ENCODE measurements at regions not wholly inside any gene's neighbourhood (a gene's known extent, or its start where the extent isn't known, plus 50 kb on each side); places are given as distances from the start of the nearest gene placed in this dataset.
A peak's percentile ranks its signal among the peaks of the same experiment; 100 is the strongest.
"Not testable (repeated sequence)": the region's sequence is repeated elsewhere in the genome, so short reads cannot be mapped to it uniquely, and the experiment has no call there.

GRCh38 chr20:1774479-1774878, 116.9 kb upstream of the SIRPG start:
- intact Hi-C loops (cut with DNase I, micrococcal nuclease): no loop called here
- no peak for DNase-seq
- no peak for ATAC-seq

GRCh38 chr20:1773816-1774215, 116.2 kb upstream of the SIRPG start:
- DNase-seq: no peak
- intact Hi-C loops (cut with DNase I, micrococcal nuclease): no loop called here
- ATAC-seq: no peak

GRCh38 chr20:1769491-1769890, 111.9 kb upstream of the SIRPG start:
- no peak for ATAC-seq
- DNase-seq: no peak
- intact Hi-C loops (cut with DNase I, micrococcal nuclease): loop anchor here in 1 of 2 donors (10.0 kb wide), 1 partner anchor 405 kb away; no protein-coding TSS in a partner anchor

- no peak for ATAC-seq
- no peak for DNase-seq
- intact Hi-C loops (cut with DNase I, micrococcal nuclease): loop anchor here in 1 of 2 donors (10.0 kb wide), 1 partner anchor 408 kb away; no protein-coding TSS in a partner anchor
Measured at GRCh38 chr20:1766731-1767130, 109.2 kb upstream of the SIRPG start.

GRCh38 chr20:1764136-1765033, 106.8 kb upstream of the SIRPG start:
- ATAC-seq (peak; percentile 95), DNase-seq (peak; percentile 55 to 83)
- intact Hi-C loops (cut with DNase I, micrococcal nuclease): loop anchor here in 1 of 2 donors (10.0 kb wide), 1 partner anchor 410 kb away; no protein-coding TSS in a partner anchor

- no peak for DNase-seq
- no peak for ATAC-seq
- intact Hi-C loops (cut with DNase I, micrococcal nuclease): loop anchor here in 1 of 2 donors (10.0 kb wide), 1 partner anchor 413 kb away; no protein-coding TSS in a partner anchor
Measured at GRCh38 chr20:1761598-1761997, 104.0 kb upstream of the SIRPG start.

- no peak for DNase-seq
- intact Hi-C loops (cut with DNase I, micrococcal nuclease): loop anchor here in 1 of 2 donors (10.0 kb wide), 1 partner anchor 414 kb away; no protein-coding TSS in a partner anchor
- no peak for ATAC-seq
Measured at GRCh38 chr20:1761116-1761515, 103.5 kb upstream of the SIRPG start.

GRCh38 chr20:1758765-1759164, 101.2 kb upstream of the SIRPG start:
- peak; percentile 69 for ATAC-seq
- DNase-seq: no peak
- intact Hi-C loops (cut with DNase I, micrococcal nuclease): no loop called here

GRCh38 chr20:1757606-1758512, 100.3 kb upstream of the SIRPG start:
- intact Hi-C loops (cut with DNase I, micrococcal nuclease): no loop called here
- ATAC-seq (peak; percentile 86), DNase-seq (no peak)

- intact Hi-C loops (cut with DNase I, micrococcal nuclease): no loop called here
- ATAC-seq: peak; percentile 64
- DNase-seq: no peak
Measured at GRCh38 chr20:1757072-1757471, 99.5 kb upstream of the SIRPG start.

GRCh38 chr20:1754749-1755148, 97.2 kb upstream of the SIRPG start:
- no peak for ATAC-seq
- DNase-seq: no peak

GRCh38 chr20:1754306-1754705, 96.7 kb upstream of the SIRPG start:
- no peak for DNase-seq

More at GRCh38 chr20:1754749-1755148, 97.2 kb upstream of the SIRPG start:
- intact Hi-C loops (cut with DNase I, micrococcal nuclease): no loop called here

GRCh38 chr20:1752045-1752444, 94.5 kb upstream of the SIRPG start:
- intact Hi-C loops (cut with DNase I, micrococcal nuclease): no loop called here
- no peak for ATAC-seq
- no peak for DNase-seq

More at GRCh38 chr20:1754306-1754705, 96.7 kb upstream of the SIRPG start:
- ATAC-seq: no peak
- intact Hi-C loops (cut with DNase I, micrococcal nuclease): no loop called here

GRCh38 chr20:1748777-1749176, 91.2 kb upstream of the SIRPG start:
- no peak for DNase-seq
- ATAC-seq: no peak
- intact Hi-C loops (cut with DNase I, micrococcal nuclease): no loop called here

- intact Hi-C loops (cut with DNase I, micrococcal nuclease): no loop called here
- DNase-seq (no peak), ATAC-seq (no peak)
Measured at GRCh38 chr20:1747953-1748577, 90.5 kb upstream of the SIRPG start.

GRCh38 chr20:1742049-1742434, 84.5 kb upstream of the SIRPG start:
- intact Hi-C loops (cut with DNase I, micrococcal nuclease); DNase-seq: not testable (repeated sequence)
- ATAC-seq: peak; percentile 24

- peak; percentile 66 for ATAC-seq
Measured at GRCh38 chr20:1741309-1742048, 83.9 kb upstream of the SIRPG start.

GRCh38 chr20:1737134-1737533, 79.6 kb upstream of the SIRPG start:
- DNase-seq: no peak
- intact Hi-C loops (cut with DNase I, micrococcal nuclease): no loop called here
- ATAC-seq: no peak

More at GRCh38 chr20:1741309-1742048, 83.9 kb upstream of the SIRPG start:
- intact Hi-C loops (cut with DNase I, micrococcal nuclease): no loop called here
- DNase-seq: no peak
